H1 (cell line): ENCODE measurements at regions not wholly inside any gene's neighbourhood (a gene's known extent, or its start where the extent isn't known, plus 50 kb on each side); places are given as distances from the start of the nearest gene placed in this dataset.

Source experiments
- CHD1 ChIP-seq: IDR thresholded peaks from 2 replicates; pipeline ENCODE4 v1.6.1; 2012; ENCODE audit warnings: low read depth, low read length, improper control_type of control experiment
- HDAC6 ChIP-seq: IDR thresholded peaks from one replicate; pipeline ENCODE4 v1.7.1; 2012; ENCODE audit warnings: low read depth, mild to moderate bottlenecking, inconsistent platforms, low read length, moderate library complexity
- POLR2A ChIP-seq, 2 experiments: IDR thresholded peaks; 1 replicate in 1 of 2; 2 replicates in 1 of 2; pipeline ENCODE4 v1.6.1; 2011; ENCODE audit warnings: low read depth in 2 of 2, low read length in 2 of 2, mild to moderate bottlenecking in 2 of 2; ENCODE audit errors: control extremely low read depth in 1 of 2
- POLR2AphosphoS5 ChIP-seq: IDR thresholded peaks from 2 replicates; pipeline ENCODE4 v1.6.1; 2011; ENCODE audit warnings: low read depth, low read length
- RAD21 ChIP-seq, 2 experiments: IDR thresholded peaks in 1 of 2; conservative IDR thresholded peaks in 1 of 2; 2 replicates each; pipeline ENCODE4 v1.6.1; 2011; ENCODE audit warnings: low read depth in 2 of 2, low read length in 2 of 2, improper control_type of control experiment in 1 of 2, inconsistent platforms in 1 of 2, mild to moderate bottlenecking in 1 of 2, moderate library complexity in 1 of 2
- SIN3A ChIP-seq, 2 experiments: IDR thresholded peaks in 1 of 2; conservative IDR thresholded peaks in 1 of 2; 2 replicates each; pipeline ENCODE4 v1.6.1; 2011 to 2012; ENCODE audit warnings: low read length in 2 of 2, improper control_type of control experiment in 1 of 2, low read depth in 1 of 2, mild to moderate bottlenecking in 1 of 2
- SIX5 ChIP-seq: IDR thresholded peaks from 2 replicates; pipeline ENCODE4 v1.6.1; 2011; ENCODE audit warnings: mild to moderate bottlenecking, low read depth, low read length
- TBP ChIP-seq: IDR thresholded peaks from 2 replicates; pipeline ENCODE4 v1.6.1; 2011; ENCODE audit warnings: low read depth, low read length, improper control_type of control experiment
- TF ChIP-seq, protein P1 (sequence below), 3 experiments: IDR thresholded peaks; 1 replicate in 2 of 3; 2 replicates in 1 of 3; pipeline versions ENCODE4 v1.5.1 to v1.6.1; 2011; ENCODE audit warnings: low read length in 3 of 3, mild to moderate bottlenecking in 3 of 3, inconsistent platforms in 2 of 3, low read depth in 1 of 3, moderate library complexity in 1 of 3; ENCODE audit not compliant: insufficient read depth in 1 of 3; ENCODE audit errors: control extremely low read depth in 1 of 3

GRCh38 chr5:167725741-167726140 is 565.7 kb upstream of the WWC1 start:
- no peak for TF ChIP-seq CHD1
- TF ChIP-seq SIX5: no peak
- TF ChIP-seq, protein P1, sequence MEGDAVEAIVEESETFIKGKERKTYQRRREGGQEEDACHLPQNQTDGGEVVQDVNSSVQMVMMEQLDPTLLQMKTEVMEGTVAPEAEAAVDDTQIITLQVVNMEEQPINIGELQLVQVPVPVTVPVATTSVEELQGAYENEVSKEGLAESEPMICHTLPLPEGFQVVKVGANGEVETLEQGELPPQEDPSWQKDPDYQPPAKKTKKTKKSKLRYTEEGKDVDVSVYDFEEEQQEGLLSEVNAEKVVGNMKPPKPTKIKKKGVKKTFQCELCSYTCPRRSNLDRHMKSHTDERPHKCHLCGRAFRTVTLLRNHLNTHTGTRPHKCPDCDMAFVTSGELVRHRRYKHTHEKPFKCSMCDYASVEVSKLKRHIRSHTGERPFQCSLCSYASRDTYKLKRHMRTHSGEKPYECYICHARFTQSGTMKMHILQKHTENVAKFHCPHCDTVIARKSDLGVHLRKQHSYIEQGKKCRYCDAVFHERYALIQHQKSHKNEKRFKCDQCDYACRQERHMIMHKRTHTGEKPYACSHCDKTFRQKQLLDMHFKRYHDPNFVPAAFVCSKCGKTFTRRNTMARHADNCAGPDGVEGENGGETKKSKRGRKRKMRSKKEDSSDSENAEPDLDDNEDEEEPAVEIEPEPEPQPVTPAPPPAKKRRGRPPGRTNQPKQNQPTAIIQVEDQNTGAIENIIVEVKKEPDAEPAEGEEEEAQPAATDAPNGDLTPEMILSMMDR (IDR thresholded peaks at IDR 0.05; ENCODE audit: control extremely low read depth in 1 of 3, insufficient read depth in 1 of 3, low read depth in 1 of 3, low read length in 3 of 3): no peak
- TF ChIP-seq TBP: no peak
- no peak for TF ChIP-seq POLR2A (IDR thresholded peaks at IDR 0.05; ENCODE audit: control extremely low read depth in 1 of 2, low read depth in 2 of 2, low read length in 2 of 2)
- no peak for TF ChIP-seq POLR2AphosphoS5
- TF ChIP-seq HDAC6: no peak
- no peak for TF ChIP-seq RAD21 (IDR thresholded peaks at IDR 0.05 in 1 of 2, conservative IDR thresholded peaks at IDR 0.05 in 1 of 2; ENCODE audit: low read depth in 2 of 2, low read length in 2 of 2)
- no peak for TF ChIP-seq SIN3A (conservative IDR thresholded peaks at IDR 0.05 in 1 of 2, IDR thresholded peaks at IDR 0.05 in 1 of 2; ENCODE audit: low read depth in 1 of 2, low read length in 2 of 2)
